IMR-90 (cell line): ENCODE measurements at regions not wholly inside any gene's neighbourhood (a gene's known extent, or its start where the extent isn't known, plus 50 kb on each side); places are given as distances from the start of the nearest gene placed in this dataset.

Experiments
- ATAC-seq: fragments of 200-7000 bp; cut with Tn5 transposase; 2 replicates; pipeline ENCODE4 v1.9.1; 2020; ENCODE audit warnings: low read depth, mild to moderate bottlenecking, moderate library complexity
- BruUV-seq: library from RNA; stranded (reverse); fragments of 400-500 nt; replicated peaks from 2 replicates; lab custom pipeline; 2021; lab: Mats Ljungman, UMichigan
- CTCF ChIA-PET: fragments of 300-600 bp; formaldehyde crosslinking; extraction: SDS; loops from one replicate; lab custom pipeline; 2021; ENCODE audit warnings: antibody characterized with exemption; lab: Yijun Ruan, JAX
- POLR2A ChIA-PET: fragments of 300-600 bp; sonication (Branson Sonifier 250); formaldehyde crosslinking; loops from one replicate; lab custom pipeline; 2022; ENCODE audit warnings: antibody characterized with exemption; ENCODE audit not compliant: unreplicated experiment; lab: Charles Lee
- DNase-seq: peaks from one replicate; pipeline ENCODE4 v3.0.0; 2013
- H2AFZ ChIP-seq: replicated peaks from 2 replicates; pipeline ENCODE3; 2013; ENCODE audit warnings: low read length, mild to moderate bottlenecking; ENCODE audit not compliant: poor library complexity
- H2AK5ac ChIP-seq: 2 replicates; pipeline ENCODE4 v1.6.1; 2013; ENCODE audit warnings: low read depth, low read length, inconsistent platforms
- H2AK9ac ChIP-seq: replicated peaks from 2 replicates; pipeline ENCODE3; 2013; ENCODE audit warnings: mild to moderate bottlenecking, low read depth, low read length, moderate library complexity; ENCODE audit not compliant: poor library complexity
- H2BK120ac ChIP-seq: 2 replicates; pipeline ENCODE4 v1.6.1; 2013; ENCODE audit warnings: low read depth, low read length, inconsistent platforms
- H2BK15ac ChIP-seq: 3 replicates; pipeline ENCODE4 v1.6.1; 2013; ENCODE audit warnings: low read depth, low read length, inconsistent platforms
- H2BK20ac ChIP-seq: 2 replicates; pipeline ENCODE4 v1.6.1; 2013; ENCODE audit warnings: low read depth, mild to moderate bottlenecking, inconsistent platforms, low read length, moderate library complexity
- H2BK5ac ChIP-seq: 2 replicates; pipeline ENCODE4 v1.6.1; 2013; ENCODE audit warnings: mild to moderate bottlenecking, low read depth, low read length, inconsistent platforms; ENCODE audit not compliant: poor library complexity, severe bottlenecking
- H3K14ac ChIP-seq: replicated peaks from 2 replicates; pipeline ENCODE4 v1.6.1; 2013; ENCODE audit warnings: low read depth, low read length, inconsistent platforms
- H3K18ac ChIP-seq: 2 replicates; pipeline ENCODE4 v1.6.1; 2013; ENCODE audit warnings: low read depth, low read length, control low read depth
- H3K23ac ChIP-seq: 2 replicates; pipeline ENCODE4 v1.6.1; 2013; ENCODE audit warnings: low read depth, low read length, inconsistent platforms
- H3K27ac ChIP-seq: 2 replicates; pipeline ENCODE4 v1.5.1; 2013; ENCODE audit warnings: mild to moderate bottlenecking, control low read depth, low read length; ENCODE audit not compliant: insufficient read depth
- H3K27me3 ChIP-seq: 2 replicates; pipeline ENCODE4 v1.6.1; 2013; ENCODE audit warnings: low read length; ENCODE audit not compliant: control insufficient read depth, insufficient read depth
- H3K36me3 ChIP-seq: 2 replicates; pipeline ENCODE4 v1.6.1; 2013; ENCODE audit warnings: low read length, mixed read lengths; ENCODE audit not compliant: control insufficient read depth, insufficient read depth
- H3K4ac ChIP-seq: 2 replicates; pipeline ENCODE4 v1.6.1; 2013; ENCODE audit warnings: low read depth, low read length, inconsistent platforms
- H3K4me1 ChIP-seq: 2 replicates; pipeline ENCODE4 v1.6.1; 2013; ENCODE audit warnings: low read length, mixed read lengths; ENCODE audit not compliant: control insufficient read depth, insufficient read depth
- H3K4me2 ChIP-seq: 2 replicates; pipeline ENCODE4 v1.6.1; 2013; ENCODE audit warnings: low read depth, mild to moderate bottlenecking, control low read depth, low read length, moderate library complexity
- H3K4me3 ChIP-seq: 2 replicates; pipeline ENCODE4 v1.5.1; 2013; ENCODE audit warnings: low read depth, mild to moderate bottlenecking, control low read depth, low read length, moderate library complexity; ENCODE audit not compliant: insufficient read depth
- H3K56ac ChIP-seq: 2 replicates; pipeline ENCODE4 v1.6.1; 2013; ENCODE audit warnings: low read length, inconsistent platforms; ENCODE audit not compliant: insufficient read depth; ENCODE audit errors: extremely low read depth
- H3K79me1 ChIP-seq, 2 experiments: 2 replicates each; pipeline ENCODE4 v1.6.1; 2013; ENCODE audit warnings: low read length in 2 of 2, inconsistent platforms in 1 of 2, low read depth in 1 of 2
- H3K9ac ChIP-seq: 2 replicates; pipeline ENCODE4 v1.6.1; 2013; ENCODE audit warnings: low read depth, low read length, control low read depth
- H3K9me1 ChIP-seq: 2 replicates; pipeline ENCODE4 v1.6.1; 2013; ENCODE audit warnings: low read length, inconsistent platforms; ENCODE audit not compliant: insufficient read depth
- H3K9me3 ChIP-seq: 2 replicates; pipeline ENCODE4 v1.6.1; 2013; ENCODE audit warnings: low read length; ENCODE audit not compliant: control insufficient read depth, insufficient read depth
- H4K20me1 ChIP-seq: 2 replicates; pipeline ENCODE4 v1.6.1; 2013; ENCODE audit warnings: low read length, inconsistent platforms; ENCODE audit not compliant: insufficient read depth
- H4K5ac ChIP-seq: 2 replicates; pipeline ENCODE4 v1.6.1; 2013; ENCODE audit warnings: mild to moderate bottlenecking, low read depth, low read length, control low read depth
- H4K8ac ChIP-seq, 2 experiments: 2 replicates each; pipeline ENCODE4 v1.6.1; 2013; ENCODE audit warnings: low read depth in 2 of 2, low read length in 2 of 2, control low read depth in 1 of 2, inconsistent platforms in 1 of 2
- H4K91ac ChIP-seq: 2 replicates; pipeline ENCODE4 v1.6.1; 2013; ENCODE audit warnings: low read depth, low read length, inconsistent platforms; ENCODE audit not compliant: insufficient read depth
- BHLHE40 ChIP-seq: fragments of 150-350 bp; IDR thresholded peaks from 2 replicates; pipeline ENCODE4 v1.6.1; 2016; ENCODE audit warnings: mild to moderate bottlenecking, low read depth, low read length
- CEBPB ChIP-seq: IDR thresholded peaks from 2 replicates; pipeline ENCODE4 v1.6.1; 2012; ENCODE audit warnings: low read depth, low read length, improper control_type of control experiment
- CTCF ChIP-seq: conservative IDR thresholded peaks from 2 replicates; pipeline ENCODE4 v1.5.1; 2012; ENCODE audit warnings: mild to moderate bottlenecking, low read depth, low read length, improper control_type of control experiment
- ELK1 ChIP-seq: fragments of 150-350 bp; IDR thresholded peaks from 2 replicates; pipeline ENCODE4 v1.6.1; 2016; ENCODE audit warnings: low read depth, mild to moderate bottlenecking, low read length, moderate library complexity, borderline replicate concordance
- FOS ChIP-seq: fragments of 150-350 bp; IDR thresholded peaks from 2 replicates; pipeline ENCODE4 v1.6.1; 2016; ENCODE audit warnings: low read depth, low read length
- MAFK ChIP-seq: IDR thresholded peaks from 2 replicates; pipeline ENCODE4 v1.6.1; 2012; ENCODE audit warnings: low read depth, low read length, improper control_type of control experiment
- MXI1 ChIP-seq: IDR thresholded peaks from 2 replicates; pipeline ENCODE4 v1.6.1; 2012; ENCODE audit warnings: low read depth, mild to moderate bottlenecking, low read length, moderate library complexity, borderline replicate concordance
- NFE2L2 ChIP-seq: fragments of 150-350 bp; IDR thresholded peaks from 2 replicates; pipeline ENCODE4 v1.6.1; 2016; ENCODE audit warnings: low read depth, mild to moderate bottlenecking, low read length
- RCOR1 ChIP-seq: IDR thresholded peaks from 2 replicates; pipeline ENCODE4 v1.6.1; 2012; ENCODE audit warnings: mild to moderate bottlenecking, low read length, improper control_type of control experiment; ENCODE audit not compliant: insufficient replicate concordance
- RFX5 ChIP-seq: IDR thresholded peaks from 2 replicates; pipeline ENCODE4 v1.8.0; 2012; ENCODE audit warnings: low read depth, mild to moderate bottlenecking, low read length, moderate library complexity
- SMC3 ChIP-seq: fragments of 150-350 bp; IDR thresholded peaks from 2 replicates; pipeline ENCODE4 v1.6.1; 2016; ENCODE audit warnings: low read depth, mild to moderate bottlenecking, antibody characterized with exemption, low read length, moderate library complexity
- USF2 ChIP-seq: fragments of 150-350 bp; IDR thresholded peaks from 2 replicates; pipeline ENCODE4 v1.6.1; 2017; ENCODE audit warnings: mild to moderate bottlenecking, antibody characterized with exemption, low read length, low read depth
- WGBS, 2 experiments: methylation state at CpG; one replicate each; pipeline versions ENCODE4 v1.1.5 to v1.1.7; 2013; ENCODE audit warnings: missing lambda C conversion rate in 2 of 2; ENCODE audit not compliant: insufficient read length in 1 of 2; ENCODE audit errors: extremely low coverage in 2 of 2; 5-methylcytosine and 5-hydroxymethylcytosine counted together
- dilution Hi-C: fragments of 300-500 bp; cut with HindIII; formaldehyde crosslinking; loops from one replicate; pipeline ENCODE4 v1.14.3; 2018; ENCODE audit warnings: low sequenced_read_pairs; ENCODE audit not compliant: unreplicated experiment
- in situ Hi-C: fragments of 300-500 bp; cut with MboI; formaldehyde crosslinking; loops from 3 replicates; pipeline ENCODE4 v1.14.3; 2019; ENCODE audit warnings: low sequenced_read_pairs, inconsistent platforms, mixed read lengths
- intact Hi-C: fragments of 100-400 bp; cut with micrococcal nuclease; formaldehyde crosslinking; loops from 2 replicates; pipeline ENCODE4 v1.10.0; 2022

GRCh38 chr12:126198516-126198915, 1133.3 kb downstream of the AACS start:
- Histone ChIP-seq H2BK15ac (no peak overlapping the region), H2AFZ (no peak overlapping the region), H3K36me3 (no peaks in the 10 kb centered on the region), H3K14ac (no peak overlapping the region), H4K20me1 (no peaks in the 10 kb centered on the region), H3K18ac (no peak overlapping the region), H3K23ac (no peak overlapping the region), H4K91ac (no peak overlapping the region), H3K56ac (no peak overlapping the region), H2BK5ac (no peak overlapping the region), H2BK120ac (no peak overlapping the region), H3K4me1 (no peaks in the 10 kb centered on the region), H2AK5ac (no peak overlapping the region), H3K4ac (no peak overlapping the region), H3K9ac (no peak overlapping the region), H3K4me3 (no peak overlapping the region), H4K5ac (no peak overlapping the region), H2AK9ac (no peak overlapping the region), H2BK20ac (no peak overlapping the region), H3K9me3 (peaks cover 14% of the 10 kb centered on the region), H3K79me1 (no peaks in the 10 kb centered on the region), H3K4me2 (no peak overlapping the region), H3K27ac (no peak overlapping the region), H3K27me3 (no peaks in the 10 kb centered on the region), H3K9me1 (no peaks in the 10 kb centered on the region), H4K8ac (no peak overlapping the region)
- TF ChIP-seq RFX5: no peak
- no peak for TF ChIP-seq NFE2L2
- TF ChIP-seq BHLHE40: no peak
- TF ChIP-seq ELK1: no peak
- TF ChIP-seq MXI1: no peak
- no peak for TF ChIP-seq USF2
- no peak for TF ChIP-seq CTCF
- no peak for TF ChIP-seq FOS
- TF ChIP-seq SMC3: no peak
- TF ChIP-seq MAFK: no peak
- no peak for TF ChIP-seq RCOR1
- no peak for TF ChIP-seq CEBPB
- POLR2A ChIA-PET: no interaction called here
- intact Hi-C loops (no loop called here), in situ Hi-C loops (no loop called here), dilution Hi-C loops (no loop called here)
- BruUV-seq: no TSS peak
- DNase-seq: no peak
- CTCF ChIA-PET: no interaction called here
- no peak for ATAC-seq
- no CpG with 5 or more reads among the region's 1 CpG for WGBS, 2 experiments
